AG04449 (cell line): ENCODE measurements at regions not wholly inside any gene's neighbourhood (a gene's known extent, or its start where the extent isn't known, plus 50 kb on each side); places are given as distances from the start of the nearest gene placed in this dataset.

Source experiments
- CTCF ChIA-PET: fragments of 350-600 bp; formaldehyde crosslinking; extraction: SDS; loops from one replicate; lab custom pipeline; 2021; ENCODE audit warnings: antibody characterized with exemption; lab: Yijun Ruan, JAX
- POLR2A ChIA-PET: fragments of 400-600, 350-600 bp; formaldehyde crosslinking; extraction: SDS; loops from one replicate; lab custom pipeline; 2020; ENCODE audit warnings: antibody characterized with exemption, inconsistent platforms; lab: Yijun Ruan, JAX
- DNase-seq: peaks from one replicate; pipeline ENCODE4 v3.0.0-alpha.2; 2010; ENCODE audit warnings: low read depth, low spot score
- H3K4me3 ChIP-seq: 2 replicates; pipeline ENCODE4 v1.5.1; 2011; ENCODE audit warnings: low read depth, mild to moderate bottlenecking, control low read depth, low read length
- CTCF ChIP-seq: IDR thresholded peaks from one replicate; pipeline ENCODE4 v1.5.1; 2011; ENCODE audit warnings: mild to moderate bottlenecking, moderate library complexity, low read length, control low read depth, inconsistent platforms; ENCODE audit not compliant: insufficient read depth; ENCODE audit errors: missing control alignments

GRCh38 chr18:50469380-50469781 is 90.5 kb upstream of the MAPK4 start:
- H3K4me3 ChIP-seq, result no peak overlapping the region
- TF ChIP-seq CTCF, result no peak
- CTCF ChIA-PET, result no interaction called here
- POLR2A ChIA-PET, result no interaction called here
- no peak for DNase-seq

GRCh38 chr18:50472941-50473340 is 86.9 kb upstream of the MAPK4 start:
- POLR2A ChIA-PET, result no interaction called here

GRCh38 chr18:50473881-50474280 is 86.0 kb upstream of the MAPK4 start:
- ChIA-PET POLR2A (no interaction called here), CTCF (no interaction called here)
- DNase-seq, result no peak
- TF ChIP-seq CTCF, result no peak
- H3K4me3 ChIP-seq, result no peak overlapping the region

More at GRCh38 chr18:50472941-50473340, 86.9 kb upstream of the MAPK4 start:
- DNase-seq, result no peak
- CTCF ChIA-PET, result no interaction called here
- TF ChIP-seq CTCF, result no peak
- no peak overlapping the region for H3K4me3 ChIP-seq

- ChIA-PET CTCF (no interaction called here), POLR2A (no interaction called here)
- no peak overlapping the region for H3K4me3 ChIP-seq
- DNase-seq, result no peak
- no peak for TF ChIP-seq CTCF
These were observed 84.2 kb upstream of the MAPK4 start for GRCh38 chr18:50475538-50476193.

GRCh38 chr18:50492097-50492496 is 67.8 kb upstream of the MAPK4 start:
- no peak for TF ChIP-seq CTCF
- H3K4me3 ChIP-seq, result no peak overlapping the region
- CTCF ChIA-PET, result no interaction called here
- POLR2A ChIA-PET, result no interaction called here
- DNase-seq, result no peak

GRCh38 chr18:50494569-50494968 is 65.3 kb upstream of the MAPK4 start:
- ChIA-PET CTCF (no interaction called here), POLR2A (no interaction called here)

More at GRCh38 chr18:50494569-50494968, 65.3 kb upstream of the MAPK4 start:
- no peak for TF ChIP-seq CTCF
- no peak overlapping the region for H3K4me3 ChIP-seq
- DNase-seq, result no peak
